IPS DF 6.9 (cell line): ENCODE measurements at regions not wholly inside any gene's neighbourhood (a gene's known extent, or its start where the extent isn't known, plus 50 kb on each side); places are given as distances from the start of the nearest gene placed in this dataset.

Experiments used
- DNase-seq: peaks from one replicate; pipeline ENCODE4 v3.0.0-alpha.2; 2013; ENCODE audit warnings: low read depth, low spot score
- H3K27ac ChIP-seq: one replicate; pipeline ENCODE4 v1.5.1; 2013; ENCODE audit warnings: low read length, control low read depth
- H3K27me3 ChIP-seq: 2 replicates; pipeline ENCODE4 v1.6.1; 2013; ENCODE audit warnings: mild to moderate bottlenecking, low read length; ENCODE audit not compliant: control insufficient read depth, insufficient read depth
- H3K36me3 ChIP-seq: 2 replicates; pipeline ENCODE4 v1.6.1; 2013; ENCODE audit warnings: low read length; ENCODE audit not compliant: control insufficient read depth, insufficient read depth
- H3K4me1 ChIP-seq: 2 replicates; pipeline ENCODE4 v1.6.1; 2013; ENCODE audit warnings: low read length; ENCODE audit not compliant: control insufficient read depth, insufficient read depth
- H3K4me3 ChIP-seq: 2 replicates; pipeline ENCODE4 v1.5.1; 2013; ENCODE audit warnings: mild to moderate bottlenecking, low read length
- H3K9me3 ChIP-seq: 2 replicates; pipeline ENCODE4 v1.6.1; 2013; ENCODE audit warnings: low read length, inconsistent platforms; ENCODE audit not compliant: control insufficient read depth, insufficient read depth
- WGBS: extraction: QIAGEN DNeasy Blood & Tissue Kit; methylation state at CpG from one replicate; pipeline ENCODE4 v1.1.7; 2013; ENCODE audit warnings: mixed read lengths, missing lambda C conversion rate; ENCODE audit not compliant: insufficient read length, insufficient coverage; 5-methylcytosine and 5-hydroxymethylcytosine counted together

DNA sequence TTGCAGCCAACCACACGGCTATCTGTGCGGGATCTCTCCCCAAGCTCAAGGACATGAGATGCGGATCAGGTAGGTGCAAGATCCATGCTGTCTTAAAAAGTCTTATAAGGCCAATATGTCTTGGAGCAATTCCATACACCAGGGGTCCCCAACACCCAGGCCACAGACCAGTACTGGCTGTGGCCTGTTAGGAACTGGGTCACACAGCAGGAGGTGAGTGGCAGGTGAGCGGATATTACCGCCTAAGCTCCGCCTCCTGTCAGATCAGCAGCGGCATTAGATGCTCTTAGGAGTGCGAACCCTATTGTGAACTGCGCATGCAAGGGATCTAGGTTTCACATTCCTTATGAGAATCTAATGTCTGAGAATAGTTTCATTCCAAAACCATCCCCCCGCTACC, 68.8 kb upstream of the ZNF599 start:
- Histone ChIP-seq H3K36me3 (no peaks in the 10 kb centered on the region), H3K4me3 (no peak overlapping the region), H3K27ac (no peak overlapping the region), H3K27me3 (peaks cover 5% of the 10 kb centered on the region; the same call in 1 of the 2 replicates), H3K9me3 (no peaks in the 10 kb centered on the region), H3K4me1 (peaks cover 3% of the 10 kb centered on the region; the same call in 1 of the 2 replicates)
- DNase-seq = no peak
- WGBS = no CpG with 5 or more reads among the region's 10 CpGs

GRCh38 chr19:34838753-34839431, 65.9 kb upstream of the ZNF599 start:
- H3K27ac ChIP-seq = no peak overlapping the region
- no CpG with 5 or more reads among the region's 43 CpGs for WGBS
- no peaks in the 10 kb centered on the region for H3K9me3 ChIP-seq
- peak; percentile 55 for DNase-seq
- H3K4me1 ChIP-seq = peaks cover 3% of the 10 kb centered on the region; the same call in 1 of the 2 replicates
- peak overlapping the region; percentile 8; the same call in 1 of the 2 replicates for H3K4me3 ChIP-seq
- no peaks in the 10 kb centered on the region for H3K36me3 ChIP-seq
- H3K27me3 ChIP-seq = peaks cover 5% of the 10 kb centered on the region; the same call in 1 of the 2 replicates

- H3K27ac ChIP-seq = no peak overlapping the region
- no peak for DNase-seq
- no peak overlapping the region; the same call in 1 of the 2 replicates for H3K4me3 ChIP-seq
- WGBS = no CpG with 5 or more reads among the region's 6 CpGs
- no peaks in the 10 kb centered on the region for H3K9me3 ChIP-seq
- no peaks in the 10 kb centered on the region for H3K36me3 ChIP-seq
- peaks cover 5% of the 10 kb centered on the region; the same call in 1 of the 2 replicates for H3K27me3 ChIP-seq
- peaks cover 3% of the 10 kb centered on the region; the same call in 1 of the 2 replicates for H3K4me1 ChIP-seq
These were observed 65.2 kb upstream of the ZNF599 start for GRCh38 chr19:34838248-34838647.

- WGBS = no CpG with 5 or more reads among the region's 1 CpG
- H3K4me1 ChIP-seq = peaks cover 4% of the 10 kb centered on the region
- no peak overlapping the region for H3K4me3 ChIP-seq
These were observed 64.2 kb upstream of the ZNF599 start for GRCh38 chr19:34837262-34837661.

GRCh38 chr19:34835631-34836351, 62.8 kb upstream of the ZNF599 start:
- Histone ChIP-seq H3K4me3 (no peak overlapping the region), H3K27ac (no peak overlapping the region), H3K27me3 (peaks cover 5% of the 10 kb centered on the region; the same call in 1 of the 2 replicates), H3K36me3 (no peaks in the 10 kb centered on the region), H3K9me3 (no peaks in the 10 kb centered on the region), H3K4me1 (peaks cover 4% of the 10 kb centered on the region)
- no peak for DNase-seq
- no CpG with 5 or more reads among the region's 7 CpGs for WGBS

More at GRCh38 chr19:34837262-34837661, 64.2 kb upstream of the ZNF599 start:
- Histone ChIP-seq H3K9me3 (no peaks in the 10 kb centered on the region), H3K36me3 (no peaks in the 10 kb centered on the region), H3K27ac (no peak overlapping the region), H3K27me3 (peaks cover 5% of the 10 kb centered on the region; the same call in 1 of the 2 replicates)
- no peak for DNase-seq

GRCh38 chr19:34834472-34835061, 61.6 kb upstream of the ZNF599 start:
- no CpG with 5 or more reads among the region's 7 CpGs for WGBS
- Histone ChIP-seq H3K36me3 (no peaks in the 10 kb centered on the region), H3K27ac (no peak overlapping the region), H3K4me3 (no peak overlapping the region), H3K27me3 (peaks cover 5% of the 10 kb centered on the region; the same call in 1 of the 2 replicates), H3K9me3 (no peaks in the 10 kb centered on the region), H3K4me1 (peaks cover 4% of the 10 kb centered on the region)
- no peak for DNase-seq

DNA sequence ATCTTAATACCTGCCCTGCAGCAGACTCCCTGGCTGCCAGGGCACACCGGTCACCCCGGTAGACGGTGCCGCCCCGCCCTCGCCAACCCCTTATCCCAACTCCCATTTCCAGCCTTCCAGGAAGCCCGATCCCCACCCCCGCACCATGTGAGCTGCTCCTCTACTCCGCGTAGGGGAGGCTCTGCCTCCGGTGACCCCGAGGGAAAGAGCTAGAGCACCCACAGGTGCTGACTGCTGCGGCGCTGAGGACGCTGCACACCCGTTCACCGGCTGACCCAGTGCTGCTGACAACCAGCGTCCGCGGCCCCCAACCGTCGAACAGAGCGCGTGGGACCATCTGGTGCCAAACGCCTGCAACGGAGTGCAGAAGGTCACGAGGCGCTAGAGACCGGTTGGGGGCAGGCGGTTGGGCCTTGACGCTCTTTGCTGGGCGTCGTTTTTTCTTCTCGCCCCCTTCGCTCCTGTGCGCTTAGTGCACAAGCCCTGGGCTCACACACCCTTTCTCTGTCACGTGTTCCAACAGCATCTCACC, 59.6 kb upstream of the ZNF599 start:
- Histone ChIP-seq H3K4me3 (no peak overlapping the region; the same call in 1 of the 2 replicates), H3K36me3 (no peaks in the 10 kb centered on the region), H3K27ac (no peak overlapping the region), H3K4me1 (peaks cover 2% of the 10 kb centered on the region; the same call in 1 of the 2 replicates), H3K27me3 (no peaks in the 10 kb centered on the region), H3K9me3 (no peaks in the 10 kb centered on the region)
- no CpG with 5 or more reads among the region's 37 CpGs for WGBS
- DNase-seq = no peak

- no peak overlapping the region for H3K4me3 ChIP-seq
- H3K27me3 ChIP-seq = no peaks in the 10 kb centered on the region
- H3K36me3 ChIP-seq = no peaks in the 10 kb centered on the region
- no peaks in the 10 kb centered on the region for H3K9me3 ChIP-seq
- WGBS = no CpG with 5 or more reads among the region's 5 CpGs
- peaks cover 2% of the 10 kb centered on the region; the same call in 1 of the 2 replicates for H3K4me1 ChIP-seq
- no peak for DNase-seq
- H3K27ac ChIP-seq = no peak overlapping the region
These were observed 58.7 kb upstream of the ZNF599 start for GRCh38 chr19:34831714-34832113.

DNA sequence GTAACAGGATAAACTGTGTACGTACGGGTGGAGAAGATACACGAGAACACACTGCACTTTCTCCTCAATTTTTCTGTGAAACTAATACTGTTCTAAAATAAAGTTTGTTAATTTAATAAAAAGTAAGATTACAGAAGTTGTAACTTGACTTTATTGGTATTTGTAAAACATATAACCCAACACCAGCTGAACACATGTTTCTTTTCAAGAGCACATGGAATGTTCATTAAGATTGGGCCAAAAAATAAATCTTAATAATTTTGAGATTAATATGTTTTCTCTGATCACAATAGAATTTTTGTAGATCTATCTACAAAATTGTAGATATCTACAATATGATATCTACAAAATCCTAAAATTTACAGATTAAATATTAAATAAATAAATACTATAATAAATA, 55.1 kb upstream of the ZNF599 start:
- H3K36me3 ChIP-seq = no peaks in the 10 kb centered on the region
- H3K27ac ChIP-seq = no peak overlapping the region
- WGBS = no CpG with 5 or more reads among the region's 3 CpGs
- DNase-seq = no peak
- peaks cover 2% of the 10 kb centered on the region; the same call in 1 of the 2 replicates for H3K4me1 ChIP-seq
- no peaks in the 10 kb centered on the region for H3K9me3 ChIP-seq
- H3K27me3 ChIP-seq = no peaks in the 10 kb centered on the region
- H3K4me3 ChIP-seq = no peak overlapping the region

DNA sequence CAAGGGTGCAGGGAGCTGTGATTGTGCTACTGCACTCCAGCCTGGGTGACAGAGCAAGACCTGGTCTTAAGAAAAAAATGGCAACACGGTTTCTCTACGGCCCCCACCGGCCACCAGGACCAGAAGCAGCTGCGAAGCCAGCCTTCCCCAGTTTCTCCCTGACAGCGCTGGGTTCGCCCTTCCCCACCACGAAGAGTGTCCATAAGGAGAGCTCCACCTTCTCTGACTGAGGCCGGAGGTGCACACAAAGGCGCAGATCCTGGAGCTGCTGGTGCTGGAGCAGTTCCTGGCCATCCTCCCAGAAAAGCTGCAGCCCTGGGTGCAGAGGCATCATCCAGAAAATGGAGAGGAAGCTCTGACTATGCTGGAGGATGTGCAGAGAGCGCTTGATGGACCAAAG, 52.2 kb upstream of the ZNF599 start:
- Histone ChIP-seq H3K4me1 (no peaks in the 10 kb centered on the region), H3K4me3 (no peak overlapping the region), H3K36me3 (no peaks in the 10 kb centered on the region), H3K27me3 (no peaks in the 10 kb centered on the region), H3K27ac (no peak overlapping the region), H3K9me3 (no peaks in the 10 kb centered on the region)
- WGBS = no CpG with 5 or more reads among the region's 10 CpGs
- DNase-seq = no peak
